ENCODE measurements at regions not wholly inside any gene's neighbourhood (a gene's known extent, or its start where the extent isn't known, plus 50 kb on each side); places are given as distances from the start of the nearest gene placed in this dataset.
"Not testable (repeated sequence)": the region's sequence is repeated elsewhere in the genome, so short reads cannot be mapped to it uniquely, and the experiment has no call there.

DNA sequence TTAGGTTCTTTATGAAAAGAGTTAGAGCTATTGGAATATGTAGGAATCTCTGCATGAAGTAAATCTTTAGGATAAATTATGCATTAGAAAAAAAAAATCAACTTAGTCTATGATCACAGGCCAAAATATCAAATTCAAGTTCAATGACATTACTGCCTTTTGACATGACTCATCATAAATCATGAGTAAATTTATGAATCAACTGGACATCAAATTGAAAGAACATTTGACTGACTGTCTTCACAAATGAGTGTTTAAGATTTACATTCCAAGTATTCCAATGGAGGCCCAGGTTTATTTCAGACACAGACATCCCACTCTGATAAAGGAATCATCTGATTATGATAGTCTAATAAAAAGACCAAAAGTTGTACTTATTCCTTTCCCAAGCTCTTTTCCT, 192.8 kb upstream of the TTC14 start:
- DNase-seq (ENCODE audit: low read depth in 4 of 4, low spot score in 2 of 4), result no peak

DNA sequence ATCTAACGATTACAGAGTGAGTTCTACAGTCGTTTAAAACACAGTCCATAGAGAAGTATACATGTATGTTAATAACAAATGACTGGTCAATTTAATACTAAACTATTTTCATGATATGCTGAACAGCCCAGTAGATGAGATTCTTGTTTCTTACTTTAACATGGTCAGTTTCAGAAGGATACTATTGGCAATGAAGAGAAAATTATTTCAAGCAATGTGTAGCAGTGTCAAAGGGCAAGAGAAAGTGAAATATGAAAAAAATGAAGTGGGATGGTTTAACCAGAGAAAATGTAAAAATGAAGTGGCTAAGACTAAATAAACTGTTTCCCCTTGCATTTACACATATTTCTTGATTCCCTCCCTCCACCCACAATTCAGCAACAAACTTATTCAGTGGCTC, 192.1 kb upstream of the TTC14 start:
- DNase-seq (ENCODE audit: low read depth in 4 of 4, low spot score in 2 of 4), result no peak

DNA sequence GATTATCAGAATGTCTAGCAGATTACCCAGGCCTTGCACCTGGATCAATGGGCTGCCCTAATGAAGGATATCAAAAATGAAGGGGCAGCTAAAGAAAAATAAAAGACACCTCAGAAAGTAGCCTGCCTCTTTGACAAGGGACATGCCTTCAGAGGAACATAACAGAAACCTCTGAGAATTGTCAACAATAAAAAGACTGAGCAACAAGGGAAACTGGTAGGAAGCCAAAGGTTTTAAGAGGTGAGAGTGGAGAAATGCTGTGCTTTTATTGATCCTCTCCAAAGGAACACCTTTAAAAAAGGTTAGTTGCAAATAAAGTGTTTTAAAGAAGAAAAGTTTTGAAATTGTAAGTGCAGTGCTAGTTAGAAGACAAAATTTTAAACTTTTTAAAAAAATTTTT, 187.8 kb upstream of the TTC14 start:
- DNase-seq (ENCODE audit: low read depth in 4 of 4, low spot score in 2 of 4), result no peak

DNA sequence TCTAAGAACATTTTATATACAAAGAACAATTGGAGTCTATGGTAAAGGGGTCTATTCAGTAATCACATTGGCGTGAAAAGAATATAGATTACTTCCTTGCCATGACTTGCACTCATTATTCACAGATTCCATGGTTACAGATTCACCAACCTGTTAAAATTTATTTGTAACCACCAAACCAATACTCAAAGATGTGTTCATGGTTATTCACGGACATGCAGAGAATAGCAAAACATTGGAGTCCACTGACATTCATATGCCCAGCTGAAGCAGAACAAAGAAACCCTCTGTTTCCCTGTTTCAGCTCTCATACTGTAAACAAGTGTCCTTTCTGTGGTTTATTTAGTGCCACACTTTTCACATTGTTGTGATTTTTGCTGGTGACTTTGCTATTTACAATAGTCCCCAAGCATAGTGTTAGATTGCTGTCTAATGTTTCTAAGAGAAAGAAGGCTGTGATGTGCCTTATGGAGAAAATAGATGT, 185.8 kb upstream of the TTC14 start:
- no peak for DNase-seq (ENCODE audit: low read depth in 4 of 4, low spot score in 2 of 4)

DNA sequence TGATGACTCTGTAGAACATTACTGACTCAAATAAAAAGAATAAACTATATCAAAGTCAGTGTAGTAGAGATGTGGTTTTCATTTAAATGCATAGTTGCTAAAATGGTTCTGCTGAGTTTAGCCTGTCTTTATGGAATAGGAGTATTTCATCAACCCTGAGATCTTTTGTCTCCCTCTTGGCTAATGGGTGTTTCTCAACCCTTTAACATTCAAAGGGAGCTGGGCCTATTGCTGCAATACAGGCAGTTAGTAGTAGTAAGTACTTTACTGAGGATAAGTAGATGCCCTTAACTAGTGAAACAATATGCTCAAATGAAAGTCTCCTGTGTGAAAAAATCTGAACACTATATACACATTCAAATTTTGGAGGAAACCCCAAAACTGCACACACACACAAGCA, 184.7 kb upstream of the TTC14 start:
- DNase-seq (ENCODE audit: low read depth in 4 of 4, low spot score in 2 of 4), result no peak

DNA sequence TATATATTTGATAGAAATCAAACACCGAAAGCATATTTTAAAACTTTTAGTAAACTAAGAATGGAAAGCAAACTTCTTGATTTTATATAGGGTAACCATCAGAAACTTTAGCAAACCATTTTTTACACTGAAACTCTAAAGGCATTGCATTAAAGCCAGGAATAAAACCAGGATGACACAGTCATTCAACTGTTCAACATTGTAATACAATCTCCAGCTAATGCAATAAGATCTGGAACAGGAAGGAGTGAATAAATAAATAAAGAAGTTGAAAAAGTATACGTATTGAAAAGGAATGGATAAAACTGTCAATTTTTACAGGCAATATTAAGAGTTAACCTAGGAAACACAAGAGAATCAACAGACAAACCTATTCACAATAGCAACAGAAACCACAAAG, 181.9 kb upstream of the TTC14 start:
- DNase-seq (ENCODE audit: low read depth in 4 of 4, low spot score in 2 of 4), result no peak

DNA sequence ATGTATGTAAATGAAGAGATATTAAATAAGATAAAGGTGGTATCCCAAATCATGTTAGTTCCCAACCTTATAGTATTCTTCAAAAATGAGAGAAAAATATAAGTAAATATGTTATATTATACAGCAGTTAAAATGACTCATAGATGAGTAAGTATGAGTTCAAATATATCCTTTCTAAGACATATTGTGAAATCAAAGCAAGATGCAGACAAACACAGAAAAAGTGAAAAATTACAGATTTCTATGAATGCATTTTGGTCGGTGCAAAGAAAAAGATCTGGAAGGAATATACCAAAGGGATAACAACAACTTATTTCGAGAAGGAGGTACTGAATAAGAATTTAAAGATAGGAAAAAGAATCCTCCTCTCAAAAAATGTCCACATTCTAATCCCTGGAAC, 181.2 kb upstream of the TTC14 start:
- no peak for DNase-seq (ENCODE audit: low read depth in 4 of 4, low spot score in 2 of 4)

DNA sequence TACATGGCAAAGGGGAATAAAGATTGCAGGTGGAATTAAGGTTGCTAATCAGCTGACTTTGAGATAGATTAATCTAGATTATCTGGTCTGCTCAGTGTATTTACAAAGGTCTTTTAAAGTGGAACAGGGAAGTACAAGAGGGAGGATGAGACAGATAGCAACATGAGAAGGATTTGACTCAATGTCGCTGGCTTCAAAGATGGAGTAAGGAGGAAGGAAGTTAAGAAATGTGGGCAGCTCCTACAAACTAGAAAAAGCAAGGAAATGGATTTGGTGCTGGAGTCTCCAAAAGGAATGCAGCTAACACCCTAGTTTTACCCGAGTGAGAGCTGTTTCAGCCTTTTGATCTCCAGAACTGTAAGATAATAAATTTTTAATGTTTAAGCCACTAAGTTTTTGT, 180.7 kb upstream of the TTC14 start:
- no peak for DNase-seq (ENCODE audit: low read depth in 4 of 4, low spot score in 2 of 4)

DNA sequence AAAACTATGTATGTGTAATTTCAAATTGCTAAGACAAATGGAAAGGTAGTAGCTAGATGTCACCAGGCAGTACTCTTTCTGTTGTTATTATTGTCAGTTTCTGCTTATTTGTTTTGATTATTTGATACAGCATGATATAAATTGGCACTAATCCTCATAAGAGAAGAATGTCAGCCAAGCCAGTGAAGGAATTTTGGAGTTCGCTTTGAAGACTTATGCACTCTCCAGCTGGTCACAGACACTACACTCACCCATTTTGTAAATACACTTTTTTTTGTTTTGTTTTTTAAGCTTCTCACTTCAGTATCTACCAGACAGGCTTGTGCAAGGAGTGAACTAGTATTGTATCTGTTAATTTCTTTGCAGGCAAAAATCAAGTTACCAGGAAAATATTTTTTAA, 180.2 kb upstream of the TTC14 start:
- DNase-seq (ENCODE audit: low read depth in 4 of 4, low spot score in 2 of 4), result no peak

DNA sequence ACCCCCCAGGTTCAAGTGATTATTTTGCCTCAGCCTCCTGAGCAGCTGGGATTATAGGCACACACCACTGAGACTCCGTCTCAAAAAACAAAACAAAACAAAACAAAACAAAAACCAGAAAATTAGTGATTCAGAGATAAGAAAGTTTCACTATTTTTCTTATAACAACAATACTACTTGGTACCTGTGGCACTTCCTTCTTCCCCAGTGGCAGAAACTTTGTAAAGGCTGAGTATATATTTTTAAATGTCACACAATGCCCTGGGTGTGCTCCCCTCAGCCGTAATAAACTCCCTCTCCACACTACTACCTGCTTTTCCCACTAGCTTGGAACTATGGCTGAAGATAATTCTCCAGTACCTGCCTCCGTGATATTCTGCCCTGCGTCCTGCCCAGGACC, 177.7 kb upstream of the TTC14 start:
- DNase-seq (ENCODE audit: low read depth in 4 of 4, low spot score in 2 of 4), result not testable (repeated sequence)

DNA sequence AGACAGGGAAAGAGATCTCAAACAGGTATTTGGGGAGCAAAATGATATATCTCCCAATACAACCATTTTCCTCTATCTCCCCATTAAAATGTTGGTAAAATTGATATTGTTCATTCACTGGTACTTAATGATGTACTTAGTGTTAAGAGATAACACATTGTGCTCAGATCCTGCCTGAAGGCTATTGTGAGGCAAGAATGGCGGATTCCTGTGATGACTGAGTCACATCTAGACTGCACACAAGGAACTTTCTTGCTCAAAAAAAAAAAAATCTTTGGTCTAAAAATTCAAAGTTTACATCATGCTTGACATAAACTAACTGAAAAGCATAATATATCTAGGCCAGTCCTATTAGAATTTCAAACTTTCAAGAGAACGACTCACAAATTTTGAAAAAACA, 171.1 kb upstream of the TTC14 start:
- DNase-seq (ENCODE audit: low read depth in 4 of 4, low spot score in 2 of 4), result no peak

DNA sequence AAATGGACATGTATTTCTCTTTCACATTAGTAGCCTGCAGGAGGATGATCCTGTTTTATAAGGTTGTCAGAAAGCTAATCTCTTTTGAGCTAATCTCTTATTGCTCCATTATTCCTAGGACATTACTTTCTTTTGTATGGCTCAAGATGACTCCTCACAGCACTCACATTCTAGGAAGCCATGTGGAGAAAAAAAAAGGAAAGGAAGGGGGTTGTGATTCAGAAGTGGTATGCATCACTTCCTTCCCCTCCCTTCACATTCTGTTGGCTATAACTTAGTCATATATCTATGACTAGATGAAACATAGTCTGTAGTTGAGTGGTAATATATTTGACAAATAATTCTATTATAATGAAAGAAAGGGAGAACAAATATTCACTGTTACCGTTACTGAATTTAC, 168.8 kb upstream of the TTC14 start:
- DNase-seq (ENCODE audit: low read depth in 4 of 4, low spot score in 2 of 4), result no peak

DNA sequence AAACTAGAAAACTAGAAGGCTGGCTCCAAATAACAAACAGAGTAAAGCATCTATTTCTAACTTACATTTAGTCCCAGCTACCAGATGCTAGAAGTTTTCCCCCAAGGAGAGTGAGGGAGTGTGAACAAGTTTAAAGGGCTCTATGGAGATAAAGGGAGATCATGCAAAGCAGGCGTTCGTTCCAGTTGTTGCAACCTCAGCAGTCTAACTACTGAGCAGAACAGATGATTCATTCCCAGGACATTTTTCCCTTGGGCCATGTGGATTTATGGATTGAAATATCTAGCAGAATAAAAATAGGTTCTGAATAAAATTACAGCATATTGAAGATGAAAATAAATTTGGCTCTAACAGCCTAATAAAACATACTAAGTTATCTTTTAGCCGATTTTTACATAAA, 154.8 kb upstream of the TTC14 start:
- DNase-seq (ENCODE audit: low read depth in 4 of 4, low spot score in 2 of 4), result no peak

DNA sequence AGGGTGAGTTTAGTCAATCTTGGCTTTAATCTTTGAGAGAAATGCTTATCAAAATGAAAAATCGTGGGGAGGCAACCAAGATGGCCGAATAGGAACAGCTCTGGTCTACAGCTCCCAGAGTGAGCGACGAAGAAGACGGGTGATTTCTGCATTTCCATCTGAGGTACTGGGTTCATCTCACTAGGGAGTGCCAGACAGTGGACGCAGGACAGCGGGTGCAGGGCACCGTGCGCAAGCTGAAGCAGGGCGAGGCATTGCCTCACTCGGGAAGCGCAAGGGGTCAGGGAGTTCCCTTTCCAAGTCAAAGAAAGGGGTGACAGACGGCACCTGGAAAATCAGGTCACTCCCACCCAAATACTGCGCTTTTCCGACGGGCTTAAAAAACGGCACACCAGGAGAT, 153.6 kb upstream of the TTC14 start:
- DNase-seq (ENCODE audit: low read depth in 4 of 4, low spot score in 2 of 4), result not testable (repeated sequence)

DNA sequence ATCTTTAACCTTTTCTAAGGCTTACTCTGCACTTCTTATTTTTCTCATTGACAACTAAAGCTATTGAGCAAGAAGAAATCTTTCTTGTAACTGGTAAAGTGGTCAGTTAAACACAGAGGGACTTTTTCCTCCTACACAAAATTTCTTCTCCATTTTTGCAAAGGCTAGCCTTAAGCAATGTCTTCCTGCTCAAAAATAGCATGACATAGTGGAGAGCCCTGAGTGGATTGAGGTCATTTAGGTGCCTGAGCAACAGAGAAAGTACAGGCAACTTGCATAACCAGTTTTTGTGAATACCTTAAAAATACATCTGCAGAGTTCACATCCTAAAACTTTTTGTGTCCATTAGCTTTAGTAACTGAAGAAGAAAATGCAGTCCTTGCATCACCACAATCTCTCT, 144.7 kb upstream of the TTC14 start:
- DNase-seq (ENCODE audit: low read depth in 4 of 4, low spot score in 2 of 4), result no peak

DNA sequence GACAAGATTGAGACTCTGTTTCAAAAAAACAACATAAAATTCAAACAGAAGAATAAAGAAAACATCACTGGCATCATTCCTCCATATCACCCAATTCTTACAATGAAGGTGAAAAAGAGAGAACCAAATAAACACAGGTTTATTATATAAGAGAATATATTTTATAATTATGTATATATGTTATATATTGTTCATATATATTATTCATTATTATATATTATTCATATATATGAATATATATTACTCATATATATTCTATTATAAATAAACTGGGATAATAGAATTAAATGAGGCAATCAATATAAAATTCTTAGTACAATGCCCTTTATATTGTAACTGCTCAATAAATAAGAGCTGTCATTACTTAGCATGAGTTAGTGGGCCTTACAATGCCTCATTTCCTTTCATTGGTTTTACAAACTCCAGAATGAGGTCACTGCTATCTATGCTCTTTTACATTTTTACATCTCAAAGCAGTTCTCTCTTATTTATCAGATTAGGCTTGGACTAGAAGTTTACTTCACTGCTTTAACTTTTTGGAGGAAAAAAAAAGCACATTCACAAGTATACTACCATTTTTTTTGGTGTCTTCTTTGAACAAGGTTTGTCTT, 135.5 kb upstream of the TTC14 start:
- no peak for DNase-seq (ENCODE audit: low read depth in 4 of 4, low spot score in 2 of 4)

DNA sequence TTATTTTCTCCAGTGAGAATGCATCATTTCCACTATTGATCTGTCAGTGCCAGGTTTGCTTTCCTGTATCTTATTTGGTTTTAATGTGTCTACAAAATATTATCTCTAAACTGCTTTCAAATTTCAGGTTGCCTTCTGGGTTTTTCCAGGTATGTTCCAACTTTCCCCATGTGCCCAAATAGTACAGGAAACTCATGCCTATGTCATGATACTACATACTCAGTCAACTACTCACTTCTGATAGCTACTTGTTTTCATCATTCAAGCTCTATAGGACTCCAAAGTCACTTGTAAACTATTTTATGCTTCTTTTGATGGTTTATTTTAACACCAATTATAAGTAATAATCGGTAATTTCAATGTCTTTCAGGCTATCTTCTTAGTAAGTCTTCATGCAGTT, 134.8 kb upstream of the TTC14 start:
- DNase-seq (ENCODE audit: low read depth in 4 of 4, low spot score in 2 of 4), result no peak

DNA sequence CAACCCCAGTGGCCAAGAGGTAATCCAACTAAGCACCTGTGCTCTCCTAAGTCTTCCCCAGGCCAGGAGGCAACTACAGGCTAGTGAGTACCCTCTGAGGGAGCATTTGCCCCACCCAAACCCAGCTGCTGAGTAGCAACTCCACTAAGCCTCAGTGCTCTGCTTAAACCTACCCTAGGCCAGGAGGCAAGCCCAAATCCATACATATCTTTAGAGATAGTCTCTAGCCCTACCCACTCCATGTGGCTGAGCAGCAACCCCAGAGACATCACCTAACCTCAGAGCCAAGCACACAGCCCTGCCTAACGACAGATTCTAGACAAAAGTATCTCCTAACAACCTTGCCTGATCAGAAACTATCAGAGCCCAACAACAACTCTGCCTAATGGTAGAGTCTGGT, 132.8 kb upstream of the TTC14 start:
- DNase-seq (ENCODE audit: low read depth in 4 of 4, low spot score in 2 of 4), result no peak

DNA sequence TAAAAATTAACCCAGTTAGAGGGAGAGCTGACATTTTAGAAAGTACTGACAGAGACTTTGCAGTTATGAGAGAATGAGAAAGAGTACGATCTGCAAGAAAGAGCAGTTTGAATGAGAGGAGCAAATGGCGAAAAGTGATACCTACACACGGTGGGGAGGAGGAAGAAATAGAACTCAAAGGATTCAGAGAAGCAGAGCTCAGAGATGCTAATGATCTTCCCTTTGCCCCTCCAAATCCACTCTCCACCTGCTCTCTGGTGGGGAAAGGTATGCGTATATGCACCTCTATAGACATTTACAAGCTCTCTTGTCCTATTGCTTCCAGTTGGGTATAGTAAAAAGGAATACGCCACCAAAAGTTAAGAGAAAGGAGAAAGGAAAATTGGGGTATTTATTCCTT, 123.3 kb upstream of the TTC14 start:
- no peak for DNase-seq (ENCODE audit: low read depth in 4 of 4, low spot score in 2 of 4)

DNA sequence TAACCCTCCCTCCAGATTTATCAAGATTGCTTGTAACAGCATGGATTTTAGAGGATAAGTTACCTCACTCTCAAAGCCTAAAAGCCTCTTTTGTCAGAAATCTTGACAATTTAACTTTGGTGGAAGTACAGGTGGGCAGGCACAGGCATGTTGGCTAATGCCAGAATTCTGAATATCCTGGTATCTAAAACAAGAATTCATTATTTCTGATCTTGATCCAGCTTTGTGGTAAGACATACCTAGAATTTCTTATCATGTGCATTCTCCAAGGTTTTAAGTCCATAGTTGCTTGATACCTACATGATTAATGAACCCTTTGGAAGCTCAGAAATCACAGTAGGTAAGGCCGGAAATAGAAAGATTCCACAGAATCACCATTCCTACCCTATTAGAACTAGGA, 109.9 kb upstream of the TTC14 start:
- no peak for DNase-seq (ENCODE audit: low read depth in 4 of 4, low spot score in 2 of 4)

DNA sequence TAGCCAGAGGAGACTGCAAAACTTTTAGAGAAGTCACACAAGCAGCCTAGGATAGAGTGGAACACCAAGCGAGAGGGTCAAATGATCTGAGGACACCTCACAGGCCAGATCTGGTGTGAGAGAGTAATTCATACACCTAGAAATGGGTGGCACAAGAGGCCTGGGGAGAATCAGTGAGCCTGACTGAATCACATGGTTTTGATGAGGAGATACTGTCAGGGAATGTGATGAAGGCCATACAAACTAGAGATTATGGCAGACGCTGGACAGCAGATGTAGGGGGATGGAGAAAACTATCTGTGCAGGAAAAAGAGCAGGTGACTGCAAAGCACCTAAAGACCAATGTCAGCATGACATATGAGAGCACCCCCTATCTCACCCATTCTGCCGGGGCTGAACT, 105.0 kb upstream of the TTC14 start:
- no peak for DNase-seq (ENCODE audit: low read depth in 4 of 4, low spot score in 2 of 4)

DNA sequence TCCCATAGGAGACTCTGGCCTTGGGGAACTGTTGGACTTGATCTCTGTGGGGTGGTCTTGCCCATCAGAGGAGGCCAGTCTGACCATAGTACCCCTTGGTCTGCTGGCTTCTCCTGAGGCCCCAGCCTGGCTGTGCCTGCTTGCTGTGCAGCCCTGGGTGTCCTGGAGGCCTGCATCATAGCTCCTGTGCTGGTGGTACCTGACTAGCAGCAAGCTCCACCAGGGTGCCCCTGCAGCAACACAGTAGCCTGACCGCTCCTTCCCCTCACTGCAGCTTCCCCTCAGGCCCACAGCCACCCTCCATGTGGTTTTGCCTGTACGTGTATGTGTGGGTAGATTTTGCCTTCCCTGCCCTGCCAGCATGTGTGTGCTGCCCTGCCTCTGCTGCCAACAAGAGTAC, 85.6 kb upstream of the TTC14 start:
- DNase-seq (ENCODE audit: low read depth in 4 of 4, low spot score in 2 of 4), result no peak

DNA sequence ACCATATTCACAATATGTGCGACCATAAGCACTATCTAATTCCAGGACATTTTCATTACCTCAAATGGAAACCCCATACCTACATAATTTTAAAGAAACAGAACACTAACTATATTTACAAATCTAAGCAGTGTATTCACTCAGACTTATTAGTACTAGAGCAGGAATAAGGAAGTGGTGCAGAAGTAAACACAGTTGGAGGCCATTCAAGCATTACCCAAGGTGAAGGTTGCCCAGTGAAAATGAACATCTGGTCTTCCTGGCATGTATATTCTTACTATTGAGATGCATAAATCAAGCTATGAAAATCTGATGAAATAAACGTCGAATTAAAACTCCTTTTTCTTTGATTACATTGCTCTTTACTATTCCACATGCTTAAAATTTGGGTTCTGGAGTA, 78.9 kb upstream of the TTC14 start:
- DNase-seq (ENCODE audit: low read depth in 4 of 4, low spot score in 2 of 4), result no peak

Measured in left renal cortex interstitium (tissue), 4 donors.